Activated B cell treated with CpG ODN at 0.5 μM for 24 hours (primary cell): ENCODE measurements at regions not wholly inside any gene's neighbourhood (a gene's known extent, or its start where the extent isn't known, plus 50 kb on each side); places are given as distances from the start of the nearest gene placed in this dataset.

Experiments
- ATAC-seq: fragments of 200-7000 bp; cut with Tn5 transposase; one replicate; pipeline ENCODE4 v1.10.0; 2021; ENCODE audit warnings: low read depth, mild to moderate bottlenecking, moderate library complexity
- CTCF ChIA-PET: fragments of 350-600 bp; sonication (Branson Sonifier 250); formaldehyde crosslinking; loops from one replicate; lab custom pipeline; 2021; ENCODE audit warnings: antibody characterized with exemption; lab: Charles Lee
- POLR2A ChIA-PET: fragments of 350-600 bp; sonication (Branson Sonifier 250); formaldehyde crosslinking; loops from one replicate; lab custom pipeline; 2021; ENCODE audit warnings: antibody characterized with exemption; lab: Charles Lee
- DNase-seq: peaks from one replicate; pipeline ENCODE4 v3.0.0; 2022
- H3K27ac Mint-ChIP-seq: one replicate; pipeline ENCODE4 v1.8.0; 2020; ENCODE audit warnings: mixed read lengths
- H3K27me3 Mint-ChIP-seq: one replicate; pipeline ENCODE4 v1.8.0; 2021; ENCODE audit warnings: mixed read lengths
- H3K36me3 Mint-ChIP-seq: one replicate; pipeline ENCODE4 v1.8.0; 2021; ENCODE audit warnings: low read depth, mixed read lengths
- H3K4me1 Mint-ChIP-seq: one replicate; pipeline ENCODE4 v1.8.0; 2021; ENCODE audit warnings: mixed read lengths
- H3K4me3 Mint-ChIP-seq: one replicate; pipeline ENCODE4 v1.8.0; 2020; ENCODE audit warnings: mild to moderate bottlenecking, mixed read lengths
- H3K9me3 Mint-ChIP-seq: one replicate; pipeline ENCODE4 v1.8.0; 2020; ENCODE audit warnings: mixed read lengths
- intact Hi-C: fragments of 100-400 bp; cut with micrococcal nuclease; formaldehyde crosslinking; loops from one replicate; pipeline ENCODE4 v1.15.1; 2024
- TF ChIP-seq, protein P1 (sequence below): fragments of 200-600 bp; IDR thresholded peaks from one replicate; pipeline ENCODE4 v1.8.0; 2022; ENCODE audit warnings: antibody characterized with exemption, mild to moderate bottlenecking

DNA sequence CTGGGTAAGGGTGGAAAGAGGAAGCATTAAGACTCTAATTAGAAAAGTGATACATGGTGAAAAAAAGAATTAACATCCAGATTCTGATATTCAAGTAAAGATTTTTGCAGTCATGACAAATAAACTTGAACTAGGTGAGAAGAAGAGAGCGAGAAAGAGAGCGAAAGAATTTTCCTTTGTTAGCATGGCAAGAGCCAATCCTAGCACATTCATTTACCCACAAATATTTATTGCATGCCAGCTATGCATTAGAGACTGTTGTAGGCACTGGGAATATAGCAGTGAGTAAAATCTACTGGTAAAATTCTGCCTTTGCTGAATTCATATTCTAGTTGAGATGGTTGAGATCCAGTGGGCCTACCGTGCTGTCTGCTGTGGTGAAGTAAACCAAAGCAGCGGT is 177.9 kb upstream of the DPH6 start:
- Mint-ChIP-seq H3K9me3 (no peaks in the 10 kb centered on the region), H3K4me1 (no peaks in the 10 kb centered on the region), H3K27ac (no peak overlapping the region), H3K36me3 (no peaks in the 10 kb centered on the region), H3K4me3 (no peak overlapping the region), H3K27me3 (no peaks in the 10 kb centered on the region)
- CTCF ChIA-PET = no interaction called here
- no peak for DNase-seq
- ATAC-seq = no peak
- intact Hi-C loops = no loop called here
- TF ChIP-seq, protein P1, sequence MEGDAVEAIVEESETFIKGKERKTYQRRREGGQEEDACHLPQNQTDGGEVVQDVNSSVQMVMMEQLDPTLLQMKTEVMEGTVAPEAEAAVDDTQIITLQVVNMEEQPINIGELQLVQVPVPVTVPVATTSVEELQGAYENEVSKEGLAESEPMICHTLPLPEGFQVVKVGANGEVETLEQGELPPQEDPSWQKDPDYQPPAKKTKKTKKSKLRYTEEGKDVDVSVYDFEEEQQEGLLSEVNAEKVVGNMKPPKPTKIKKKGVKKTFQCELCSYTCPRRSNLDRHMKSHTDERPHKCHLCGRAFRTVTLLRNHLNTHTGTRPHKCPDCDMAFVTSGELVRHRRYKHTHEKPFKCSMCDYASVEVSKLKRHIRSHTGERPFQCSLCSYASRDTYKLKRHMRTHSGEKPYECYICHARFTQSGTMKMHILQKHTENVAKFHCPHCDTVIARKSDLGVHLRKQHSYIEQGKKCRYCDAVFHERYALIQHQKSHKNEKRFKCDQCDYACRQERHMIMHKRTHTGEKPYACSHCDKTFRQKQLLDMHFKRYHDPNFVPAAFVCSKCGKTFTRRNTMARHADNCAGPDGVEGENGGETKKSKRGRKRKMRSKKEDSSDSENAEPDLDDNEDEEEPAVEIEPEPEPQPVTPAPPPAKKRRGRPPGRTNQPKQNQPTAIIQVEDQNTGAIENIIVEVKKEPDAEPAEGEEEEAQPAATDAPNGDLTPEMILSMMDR = no peak
- POLR2A ChIA-PET = no interaction called here

GRCh38 chr15:35724626-35725025 is 178.7 kb upstream of the DPH6 start:
- Mint-ChIP-seq H3K36me3 (no peaks in the 10 kb centered on the region), H3K4me3 (no peak overlapping the region), H3K9me3 (no peaks in the 10 kb centered on the region), H3K4me1 (no peaks in the 10 kb centered on the region), H3K27ac (no peak overlapping the region), H3K27me3 (no peaks in the 10 kb centered on the region)
- TF ChIP-seq, protein P1 = no peak
- intact Hi-C loops = no loop called here
- ChIA-PET POLR2A (no interaction called here), CTCF (no interaction called here)
- ATAC-seq (no peak), DNase-seq (no peak)

DNA sequence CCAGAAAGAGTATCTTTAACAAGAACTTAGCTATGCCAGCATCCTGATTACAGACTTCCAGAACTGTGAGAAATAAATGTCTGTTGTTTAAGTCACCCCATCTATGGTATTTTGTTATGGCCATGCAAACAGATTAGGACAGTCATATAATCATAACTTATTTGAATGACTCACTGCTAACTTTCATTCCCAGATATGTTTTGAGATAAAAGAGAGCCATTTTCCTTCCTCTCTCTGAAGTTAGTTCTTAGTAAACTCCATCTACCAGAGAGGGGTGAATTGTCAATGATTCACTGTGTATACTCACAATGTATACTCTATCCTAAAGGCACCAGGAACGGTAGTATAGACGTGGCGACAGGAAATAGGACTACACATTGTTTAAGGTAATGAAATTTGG is 179.4 kb upstream of the DPH6 start:
- H3K4me1 Mint-ChIP-seq = no peaks in the 10 kb centered on the region
- H3K36me3 Mint-ChIP-seq = no peaks in the 10 kb centered on the region
- no peaks in the 10 kb centered on the region for H3K9me3 Mint-ChIP-seq
- intact Hi-C loops = no loop called here
- DNase-seq (no peak), ATAC-seq (no peak)
- H3K4me3 Mint-ChIP-seq = no peak overlapping the region
- TF ChIP-seq, protein P1 = no peak
- H3K27me3 Mint-ChIP-seq = no peaks in the 10 kb centered on the region
- ChIA-PET CTCF (no interaction called here), POLR2A (no interaction called here)
- H3K27ac Mint-ChIP-seq = no peak overlapping the region

DNA sequence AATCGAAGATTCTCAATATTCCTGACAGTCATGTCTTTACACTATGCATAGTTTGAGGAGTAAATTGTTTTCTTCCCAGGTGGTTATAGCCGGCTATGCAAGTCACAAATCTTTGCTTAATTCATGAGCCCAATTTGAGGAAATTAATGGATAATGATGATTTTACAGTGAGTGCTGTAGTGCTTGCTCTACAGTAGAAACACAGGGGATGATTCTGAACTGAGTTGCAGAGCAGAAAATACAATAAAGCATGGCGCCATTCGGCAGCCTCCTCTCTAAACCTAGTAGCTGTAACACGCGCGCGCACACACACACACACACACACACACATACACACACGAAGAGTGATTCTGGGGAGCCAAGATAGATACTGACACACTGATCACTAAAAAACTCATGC is 181.7 kb upstream of the DPH6 start:
- CTCF ChIA-PET = no interaction called here
- no peaks in the 10 kb centered on the region for H3K27me3 Mint-ChIP-seq
- POLR2A ChIA-PET = no interaction called here
- no peak overlapping the region for H3K4me3 Mint-ChIP-seq
- intact Hi-C loops = no loop called here
- DNase-seq (no peak), ATAC-seq (no peak)
- H3K9me3 Mint-ChIP-seq = no peaks in the 10 kb centered on the region
- TF ChIP-seq, protein P1 = no peak
- H3K4me1 Mint-ChIP-seq = no peaks in the 10 kb centered on the region
- H3K27ac Mint-ChIP-seq = no peak overlapping the region
- H3K36me3 Mint-ChIP-seq = no peaks in the 10 kb centered on the region

DNA sequence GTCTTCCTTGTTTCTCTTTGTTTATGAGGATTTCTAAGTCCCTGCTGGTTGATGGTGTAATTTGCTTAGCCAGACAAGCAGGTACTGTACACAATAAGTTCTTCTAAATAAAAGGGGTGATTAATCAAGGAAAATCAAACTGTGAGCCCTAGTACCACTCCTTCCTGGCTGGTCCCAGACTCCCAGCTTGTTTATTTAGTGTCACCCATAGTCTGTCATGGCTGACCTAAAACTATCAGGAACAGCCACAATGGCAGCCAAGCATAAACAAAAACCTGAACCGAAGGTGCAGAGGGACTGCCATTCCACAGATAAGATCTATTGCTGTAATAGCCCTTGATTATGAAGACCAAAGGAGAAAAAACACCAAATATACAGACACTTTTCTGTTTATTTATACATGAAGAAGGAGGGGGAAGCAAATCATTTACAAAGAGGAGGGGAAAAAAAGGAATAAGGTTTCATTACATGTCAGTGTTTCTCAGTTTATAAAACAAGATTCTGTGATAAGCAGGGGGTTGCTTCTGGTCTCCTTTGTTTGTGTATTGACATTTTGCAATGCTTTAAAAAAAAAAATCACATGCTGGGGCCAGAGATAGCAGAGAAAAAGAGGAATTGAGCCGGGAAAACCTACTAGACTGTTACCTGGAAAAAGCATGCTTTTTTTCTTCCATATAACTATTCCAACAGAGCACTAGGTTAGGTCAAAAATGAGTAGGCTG is 182.4 kb upstream of the DPH6 start:
- CTCF ChIA-PET = no interaction called here
- no peak overlapping the region for H3K4me3 Mint-ChIP-seq
- no peaks in the 10 kb centered on the region for H3K4me1 Mint-ChIP-seq
- H3K27me3 Mint-ChIP-seq = no peaks in the 10 kb centered on the region
- DNase-seq (no peak), ATAC-seq (no peak)
- intact Hi-C loops = no loop called here
- POLR2A ChIA-PET = no interaction called here
- TF ChIP-seq, protein P1 = no peak
- H3K36me3 Mint-ChIP-seq = no peaks in the 10 kb centered on the region
- H3K9me3 Mint-ChIP-seq = no peaks in the 10 kb centered on the region
- no peak overlapping the region for H3K27ac Mint-ChIP-seq
